ENCODE measurements at regions not wholly inside any gene's neighbourhood (a gene's known extent, or its start where the extent isn't known, plus 50 kb on each side); places are given as distances from the start of the nearest gene placed in this dataset.
A peak's percentile ranks its signal among the peaks of the same experiment; 100 is the strongest.

DNA sequence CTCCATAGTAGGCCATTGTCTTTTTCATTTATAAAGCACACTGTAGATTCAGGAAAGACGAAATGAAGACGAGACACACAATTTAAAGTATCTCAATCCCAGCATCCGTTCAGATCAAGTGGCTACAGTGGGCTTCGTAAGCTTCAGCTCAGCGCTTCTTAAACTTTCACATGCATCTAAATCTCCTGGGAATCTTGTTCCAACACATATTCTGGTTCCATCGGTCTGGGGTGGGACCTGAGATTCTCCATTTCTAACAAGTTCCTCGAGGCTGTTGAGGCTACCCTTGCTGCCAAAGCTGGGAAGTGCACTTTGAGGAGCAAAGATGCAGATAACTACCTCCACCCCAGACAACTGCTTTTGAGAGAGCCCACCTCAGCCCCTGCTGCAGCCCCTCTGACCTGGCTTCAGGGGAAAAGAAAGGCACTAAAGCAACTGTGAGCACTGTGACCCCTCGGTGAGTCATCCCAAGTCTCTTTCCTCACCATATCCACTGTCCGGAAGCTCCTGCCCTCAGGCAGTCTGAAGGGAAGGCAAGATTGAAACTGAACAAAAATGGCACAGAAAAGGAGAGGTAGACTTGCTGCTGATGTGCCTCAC, 201.1 kb upstream of the FBXO11 start (continued):
- no peak for TF ChIP-seq ATF7 (IDR thresholded peaks at IDR 0.05)
- TF ChIP-seq ATF7 (CRISPR knock-in tag; IDR thresholded peaks at IDR 0.05): no peak
- no peak for TF ChIP-seq XBP1 (CRISPR knock-in tag; IDR thresholded peaks at IDR 0.05)
- no peak for TF ChIP-seq AKAP8 (CRISPR knock-in tag; IDR thresholded peaks at IDR 0.05)
- no peak for TF ChIP-seq CENPT (CRISPR knock-in tag; IDR thresholded peaks at IDR 0.05; ENCODE audit: low read depth)
- TF ChIP-seq, protein P1, sequence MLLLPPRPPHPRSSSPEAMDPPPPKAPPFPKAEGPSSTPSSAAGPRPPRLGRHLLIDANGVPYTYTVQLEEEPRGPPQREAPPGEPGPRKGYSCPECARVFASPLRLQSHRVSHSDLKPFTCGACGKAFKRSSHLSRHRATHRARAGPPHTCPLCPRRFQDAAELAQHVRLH (CRISPR knock-in tag; IDR thresholded peaks at IDR 0.05; ENCODE audit: borderline replicate concordance, low read depth): no peak
- TF ChIP-seq GATAD2A (CRISPR knock-in tag; IDR thresholded peaks at IDR 0.05): peak; percentile 59
- TF ChIP-seq FOXK1 (CRISPR knock-in tag; IDR thresholded peaks at IDR 0.05; ENCODE audit: borderline replicate concordance, low read depth): no peak
- TF ChIP-seq ZNF484 (CRISPR knock-in tag; IDR thresholded peaks at IDR 0.05; ENCODE audit: borderline replicate concordance, low read depth): no peak
- TF ChIP-seq, protein P2, sequence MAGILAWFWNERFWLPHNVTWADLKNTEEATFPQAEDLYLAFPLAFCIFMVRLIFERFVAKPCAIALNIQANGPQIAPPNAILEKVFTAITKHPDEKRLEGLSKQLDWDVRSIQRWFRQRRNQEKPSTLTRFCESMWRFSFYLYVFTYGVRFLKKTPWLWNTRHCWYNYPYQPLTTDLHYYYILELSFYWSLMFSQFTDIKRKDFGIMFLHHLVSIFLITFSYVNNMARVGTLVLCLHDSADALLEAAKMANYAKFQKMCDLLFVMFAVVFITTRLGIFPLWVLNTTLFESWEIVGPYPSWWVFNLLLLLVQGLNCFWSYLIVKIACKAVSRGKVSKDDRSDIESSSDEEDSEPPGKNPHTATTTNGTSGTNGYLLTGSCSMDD (CRISPR knock-in tag; IDR thresholded peaks at IDR 0.05): no peak
- no peak for TF ChIP-seq SIN3B (IDR thresholded peaks at IDR 0.05; ENCODE audit: low read length)
- TF ChIP-seq, protein P3, sequence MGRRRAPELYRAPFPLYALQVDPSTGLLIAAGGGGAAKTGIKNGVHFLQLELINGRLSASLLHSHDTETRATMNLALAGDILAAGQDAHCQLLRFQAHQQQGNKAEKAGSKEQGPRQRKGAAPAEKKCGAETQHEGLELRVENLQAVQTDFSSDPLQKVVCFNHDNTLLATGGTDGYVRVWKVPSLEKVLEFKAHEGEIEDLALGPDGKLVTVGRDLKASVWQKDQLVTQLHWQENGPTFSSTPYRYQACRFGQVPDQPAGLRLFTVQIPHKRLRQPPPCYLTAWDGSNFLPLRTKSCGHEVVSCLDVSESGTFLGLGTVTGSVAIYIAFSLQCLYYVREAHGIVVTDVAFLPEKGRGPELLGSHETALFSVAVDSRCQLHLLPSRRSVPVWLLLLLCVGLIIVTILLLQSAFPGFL (CRISPR knock-in tag; IDR thresholded peaks at IDR 0.05): no peak
- TF ChIP-seq, protein P4, sequence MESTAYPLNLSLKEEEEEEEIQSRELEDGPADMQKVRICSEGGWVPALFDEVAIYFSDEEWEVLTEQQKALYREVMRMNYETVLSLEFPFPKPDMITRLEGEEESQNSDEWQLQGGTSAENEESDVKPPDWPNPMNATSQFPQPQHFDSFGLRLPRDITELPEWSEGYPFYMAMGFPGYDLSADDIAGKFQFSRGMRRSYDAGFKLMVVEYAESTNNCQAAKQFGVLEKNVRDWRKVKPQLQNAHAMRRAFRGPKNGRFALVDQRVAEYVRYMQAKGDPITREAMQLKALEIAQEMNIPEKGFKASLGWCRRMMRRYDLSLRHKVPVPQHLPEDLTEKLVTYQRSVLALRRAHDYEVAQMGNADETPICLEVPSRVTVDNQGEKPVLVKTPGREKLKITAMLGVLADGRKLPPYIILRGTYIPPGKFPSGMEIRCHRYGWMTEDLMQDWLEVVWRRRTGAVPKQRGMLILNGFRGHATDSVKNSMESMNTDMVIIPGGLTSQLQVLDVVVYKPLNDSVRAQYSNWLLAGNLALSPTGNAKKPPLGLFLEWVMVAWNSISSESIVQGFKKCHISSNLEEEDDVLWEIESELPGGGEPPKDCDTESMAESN (CRISPR knock-in tag; conservative IDR thresholded peaks at IDR 0.05): peak; percentile 57; the same call in 1 of the 2 replicates
- TF ChIP-seq MED1 (CRISPR knock-in tag; IDR thresholded peaks at IDR 0.05): no peak
- TF ChIP-seq SRY (CRISPR knock-in tag; IDR thresholded peaks at IDR 0.05): no peak
- no peak for TF ChIP-seq ZNF766 (CRISPR knock-in tag; IDR thresholded peaks at IDR 0.05; ENCODE audit: borderline replicate concordance)
- TF ChIP-seq ZNF644 (CRISPR knock-in tag; IDR thresholded peaks at IDR 0.05; ENCODE audit: low read depth): peak; percentile 36; the same call in 1 of the 2 replicates
- TF ChIP-seq KAT8 (CRISPR knock-in tag; IDR thresholded peaks at IDR 0.05): no peak
- TF ChIP-seq MATR3 (CRISPR knock-in tag; IDR thresholded peaks at IDR 0.05): no peak
- TF ChIP-seq ARHGAP35 (CRISPR knock-in tag; IDR thresholded peaks at IDR 0.05; ENCODE audit: borderline replicate concordance): no peak
- TF ChIP-seq AGO1 (IDR thresholded peaks at IDR 0.05; ENCODE audit: low read depth, low read length, poor library complexity, severe bottlenecking): no peak
- TF ChIP-seq, protein P5, sequence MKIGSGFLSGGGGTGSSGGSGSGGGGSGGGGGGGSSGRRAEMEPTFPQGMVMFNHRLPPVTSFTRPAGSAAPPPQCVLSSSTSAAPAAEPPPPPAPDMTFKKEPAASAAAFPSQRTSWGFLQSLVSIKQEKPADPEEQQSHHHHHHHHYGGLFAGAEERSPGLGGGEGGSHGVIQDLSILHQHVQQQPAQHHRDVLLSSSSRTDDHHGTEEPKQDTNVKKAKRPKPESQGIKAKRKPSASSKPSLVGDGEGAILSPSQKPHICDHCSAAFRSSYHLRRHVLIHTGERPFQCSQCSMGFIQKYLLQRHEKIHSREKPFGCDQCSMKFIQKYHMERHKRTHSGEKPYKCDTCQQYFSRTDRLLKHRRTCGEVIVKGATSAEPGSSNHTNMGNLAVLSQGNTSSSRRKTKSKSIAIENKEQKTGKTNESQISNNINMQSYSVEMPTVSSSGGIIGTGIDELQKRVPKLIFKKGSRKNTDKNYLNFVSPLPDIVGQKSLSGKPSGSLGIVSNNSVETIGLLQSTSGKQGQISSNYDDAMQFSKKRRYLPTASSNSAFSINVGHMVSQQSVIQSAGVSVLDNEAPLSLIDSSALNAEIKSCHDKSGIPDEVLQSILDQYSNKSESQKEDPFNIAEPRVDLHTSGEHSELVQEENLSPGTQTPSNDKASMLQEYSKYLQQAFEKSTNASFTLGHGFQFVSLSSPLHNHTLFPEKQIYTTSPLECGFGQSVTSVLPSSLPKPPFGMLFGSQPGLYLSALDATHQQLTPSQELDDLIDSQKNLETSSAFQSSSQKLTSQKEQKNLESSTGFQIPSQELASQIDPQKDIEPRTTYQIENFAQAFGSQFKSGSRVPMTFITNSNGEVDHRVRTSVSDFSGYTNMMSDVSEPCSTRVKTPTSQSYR (CRISPR knock-in tag; IDR thresholded peaks at IDR 0.05; ENCODE audit: borderline replicate concordance): no peak
- no peak for TF ChIP-seq MIXL1 (CRISPR knock-in tag; IDR thresholded peaks at IDR 0.05)
- no peak for TF ChIP-seq ZNF724P (CRISPR knock-in tag; IDR thresholded peaks at IDR 0.05; ENCODE audit: borderline replicate concordance)
- 0 out of 2 replicates have a peak, but pooled peaks have one; percentile 11 for TF ChIP-seq ZFP36L1 (CRISPR knock-in tag; IDR thresholded peaks at IDR 0.05)
- 0 out of 2 replicates have a peak, but pooled peaks have one; percentile 11 for TF ChIP-seq ZNF34 (CRISPR knock-in tag; IDR thresholded peaks at IDR 0.05; ENCODE audit: borderline replicate concordance)
